HG02623 (cell line): ENCODE measurements at regions not wholly inside any gene's neighbourhood (a gene's known extent, or its start where the extent isn't known, plus 50 kb on each side); places are given as distances from the start of the nearest gene placed in this dataset.

Source experiments
- ATAC-seq: cut with Tn5 transposase; IDR thresholded peaks from one replicate; pipeline ENCODE4 v1.9.1; 2021; ENCODE audit warnings: moderate library complexity; ENCODE audit not compliant: unreplicated experiment

DNA sequence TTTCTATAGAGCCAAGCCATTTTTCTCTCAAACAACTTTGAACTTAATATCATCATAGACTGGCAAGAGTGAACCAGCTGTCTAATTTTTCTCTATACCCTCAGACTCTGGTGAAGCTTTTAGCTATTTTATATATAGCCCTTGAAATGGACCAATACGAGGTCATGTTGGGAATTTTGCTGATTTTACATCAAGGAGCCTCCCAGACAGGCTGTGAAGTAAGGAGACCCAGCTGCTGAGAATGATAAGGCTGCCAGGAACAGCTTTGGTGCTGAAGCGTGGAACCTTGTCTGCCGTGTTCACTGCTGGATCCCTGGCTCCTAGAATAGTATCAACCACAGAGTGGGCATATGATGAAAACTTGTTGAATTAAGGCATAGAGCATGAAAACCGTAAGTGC is 326.2 kb upstream of the NAV3 start:
- no peak for ATAC-seq

DNA sequence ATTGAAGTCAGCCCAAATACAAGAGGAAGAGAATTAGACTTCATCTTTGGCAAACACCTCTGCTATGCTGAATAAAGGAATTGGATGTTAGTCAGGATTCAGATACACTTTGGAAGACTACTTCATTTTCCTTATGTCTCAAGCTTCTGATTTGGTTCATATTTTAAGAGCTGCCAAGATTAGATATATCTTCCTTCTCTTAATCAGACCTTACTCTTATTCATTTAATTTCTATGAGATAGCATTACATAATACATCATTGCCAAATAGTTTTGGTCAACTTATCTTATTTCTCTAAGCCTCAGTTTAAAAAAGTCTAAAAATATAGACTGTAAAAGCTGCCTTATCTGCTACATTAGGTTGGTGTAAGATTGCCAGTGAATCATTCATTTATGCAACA is 330.6 kb upstream of the NAV3 start:
- no peak for ATAC-seq

DNA sequence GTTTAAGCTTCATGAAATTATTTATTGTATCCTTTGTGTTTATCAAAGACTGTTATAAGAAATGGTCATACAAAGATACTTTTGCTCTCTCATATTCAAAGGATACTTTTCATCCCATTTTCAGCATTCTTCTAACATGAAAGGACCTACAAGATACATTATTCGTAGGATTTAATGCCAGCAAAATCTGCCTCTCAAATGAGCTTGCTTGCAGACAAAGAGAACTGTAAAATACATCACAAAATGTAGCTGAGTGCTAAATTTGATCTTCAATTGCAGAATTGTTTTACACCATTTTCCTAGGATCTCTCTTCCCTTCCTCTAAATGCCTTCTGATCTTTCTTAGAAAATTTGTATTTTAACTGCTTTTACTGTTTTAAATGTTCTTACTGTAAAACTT is 333.0 kb upstream of the NAV3 start:
- no peak for ATAC-seq

DNA sequence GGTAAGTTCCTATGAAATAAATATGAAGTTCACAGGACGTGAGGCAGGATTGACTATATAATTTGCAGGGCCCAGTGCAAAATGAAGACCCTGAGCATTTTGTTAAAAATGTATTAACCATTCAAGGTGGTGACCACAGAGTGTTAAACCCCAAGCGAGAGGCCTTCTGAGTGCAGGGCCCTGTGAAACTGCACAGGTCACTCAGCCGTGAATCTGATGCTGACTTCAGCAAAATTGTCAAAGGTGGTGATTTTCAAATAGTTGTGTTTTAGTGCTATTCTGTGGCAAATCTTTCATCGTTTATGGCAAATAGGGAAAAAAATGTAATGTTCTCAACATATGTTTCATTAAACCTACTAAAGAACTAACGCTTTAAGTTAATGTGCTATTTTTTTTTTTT is 334.0 kb upstream of the NAV3 start:
- no peak for ATAC-seq

DNA sequence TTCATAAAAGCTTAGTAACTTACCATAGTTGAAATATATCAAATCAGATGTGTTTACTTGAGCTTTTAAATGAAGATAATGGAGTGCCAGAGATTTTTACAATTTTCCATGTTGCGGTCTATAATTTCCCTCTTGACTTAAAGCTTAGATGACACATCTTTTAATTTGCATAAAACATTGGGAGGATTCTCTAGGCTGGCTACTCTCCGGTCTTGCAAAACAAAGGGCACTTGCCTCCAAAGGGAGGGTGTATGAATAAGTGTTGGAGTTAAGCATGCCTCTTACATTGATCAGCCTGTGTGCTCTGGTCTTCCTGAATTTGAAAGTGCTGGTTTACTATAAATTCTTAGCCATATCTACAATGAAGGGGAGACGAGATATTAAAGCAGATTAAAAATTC is 336.4 kb upstream of the NAV3 start:
- no peak for ATAC-seq

DNA sequence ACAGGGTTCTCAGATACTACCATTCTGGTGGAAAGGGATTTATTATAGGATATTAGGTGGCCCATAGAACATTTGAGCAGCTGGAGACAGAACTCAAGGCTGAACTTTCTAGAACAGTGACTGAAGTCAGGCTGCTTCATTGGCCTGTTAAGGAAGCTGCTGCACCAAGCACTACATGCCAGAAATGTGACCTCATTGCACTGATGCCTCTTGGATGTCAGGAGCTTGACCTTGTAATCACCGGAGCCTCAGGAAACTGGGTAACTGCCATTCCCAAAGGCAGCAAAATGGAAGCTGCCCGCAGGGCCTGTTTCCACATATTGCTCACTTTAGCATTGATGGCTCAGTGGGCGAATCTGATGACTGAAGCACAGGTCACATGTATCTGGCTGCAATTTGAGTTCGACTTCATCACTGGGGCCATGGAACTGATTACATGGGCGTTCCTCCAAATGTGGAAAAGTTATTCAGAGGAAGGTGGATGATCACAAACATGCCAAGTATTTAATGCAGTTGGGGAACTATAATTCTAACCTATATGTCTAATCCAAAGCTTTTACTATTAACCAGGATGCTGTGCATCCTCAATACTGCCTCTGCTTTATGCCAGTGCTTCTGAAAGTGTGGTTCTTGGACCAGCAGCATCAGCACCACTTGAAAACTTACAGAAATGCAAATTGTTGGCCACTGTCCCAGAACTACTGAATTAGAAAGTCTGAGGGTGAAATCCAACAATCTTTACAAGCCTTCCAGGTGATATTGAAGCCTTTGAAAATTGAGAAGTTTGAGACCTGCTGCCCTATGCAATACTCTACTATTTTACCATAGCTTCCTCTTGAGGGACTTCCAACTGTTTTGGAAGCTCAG is 337.2 kb upstream of the NAV3 start:
- no peak for ATAC-seq

DNA sequence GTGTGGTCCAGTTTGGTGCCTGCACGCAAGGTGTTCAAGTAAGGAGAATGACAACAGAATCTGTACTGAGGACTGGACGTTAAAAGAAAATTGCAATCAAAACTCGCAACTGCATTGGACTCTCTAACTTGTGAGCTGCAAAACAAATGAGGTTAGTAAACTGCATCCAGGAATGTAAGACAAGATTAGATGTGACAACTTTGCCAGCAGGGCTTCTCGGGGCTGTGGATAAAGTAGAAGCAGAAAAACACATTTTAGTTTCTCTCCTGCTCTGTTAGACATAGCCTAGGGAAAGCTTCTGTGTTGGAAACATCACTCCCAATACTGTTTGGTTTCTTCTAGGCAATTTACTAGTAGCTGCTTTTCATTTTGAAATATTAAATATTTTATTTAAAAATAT is 338.2 kb upstream of the NAV3 start:
- ATAC-seq = no peak

DNA sequence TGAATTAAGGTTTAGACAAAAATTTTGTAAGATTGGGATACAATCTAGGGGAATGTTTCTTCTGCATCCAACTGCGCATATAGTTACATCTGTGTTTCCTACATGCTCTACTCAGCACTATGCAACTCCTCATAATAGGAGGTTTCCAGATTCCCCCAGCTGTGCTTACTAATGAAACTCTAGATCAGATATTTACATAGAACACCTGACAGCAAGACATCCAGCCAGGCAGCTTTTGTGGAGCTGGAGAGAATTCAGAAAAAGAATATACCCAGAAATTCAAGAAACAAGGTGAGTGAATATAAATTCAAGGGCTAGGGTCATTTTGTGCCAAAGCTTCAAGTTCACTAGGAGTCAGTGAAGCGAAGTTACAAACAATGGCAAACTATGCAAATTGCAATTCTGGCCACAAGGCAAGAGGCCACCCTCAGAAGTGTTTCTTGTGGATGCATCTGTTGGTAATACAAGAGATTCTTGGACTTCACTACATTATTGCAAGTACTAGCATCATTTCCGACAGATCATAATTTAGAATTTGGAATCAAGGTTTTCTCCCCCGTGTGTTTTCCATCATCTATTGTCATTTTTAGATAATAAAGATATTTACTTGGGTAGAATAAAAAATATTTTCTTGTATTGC is 341.2 kb upstream of the NAV3 start:
- ATAC-seq = no peak

DNA sequence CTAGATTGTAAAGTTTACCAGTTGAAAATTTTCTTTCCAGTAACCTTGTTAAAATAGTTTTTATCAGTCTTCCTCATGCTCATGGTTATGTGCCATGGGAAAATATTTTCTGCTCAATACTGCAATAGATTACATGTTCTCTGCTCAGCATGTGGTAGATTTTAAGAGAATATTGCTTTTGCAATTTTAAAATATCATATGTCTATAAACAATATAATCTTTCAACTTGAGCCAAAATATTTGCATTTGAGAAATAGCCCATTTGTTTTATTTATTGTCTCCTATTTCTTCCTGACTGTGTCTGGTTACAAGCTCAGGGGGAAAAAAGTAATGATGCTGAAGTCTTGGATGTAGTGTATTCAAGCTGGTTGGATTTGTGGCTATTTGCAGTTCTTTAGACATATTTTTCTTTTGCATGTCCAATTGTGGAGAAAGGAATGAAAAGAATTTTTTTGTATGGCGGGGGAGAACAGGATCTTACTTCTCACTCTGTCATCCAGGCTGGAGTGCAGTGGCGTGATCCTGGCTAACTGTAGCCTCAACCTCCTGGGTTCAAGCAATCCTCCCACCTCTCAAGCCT is 342.6 kb upstream of the NAV3 start:
- ATAC-seq = no peak

DNA sequence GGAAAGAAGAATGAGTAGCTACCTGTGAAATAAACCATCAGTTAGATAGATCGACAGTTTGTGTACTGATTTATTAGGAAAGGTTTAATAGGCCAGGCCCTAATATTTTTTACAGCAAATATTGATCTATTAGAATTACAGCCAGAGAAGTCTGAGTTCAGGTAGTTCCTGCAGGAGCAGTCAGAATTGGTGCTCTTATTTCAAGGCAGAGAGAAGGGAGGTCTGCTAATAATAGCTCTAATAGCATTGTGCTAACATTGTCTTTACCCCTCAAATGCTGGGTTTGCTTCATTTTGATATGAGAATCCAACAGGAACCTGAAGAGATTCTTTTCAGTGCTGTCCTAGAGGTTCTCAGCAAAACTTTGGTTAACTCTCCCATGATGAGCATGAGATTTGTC is 343.8 kb upstream of the NAV3 start:
- ATAC-seq = no peak

DNA sequence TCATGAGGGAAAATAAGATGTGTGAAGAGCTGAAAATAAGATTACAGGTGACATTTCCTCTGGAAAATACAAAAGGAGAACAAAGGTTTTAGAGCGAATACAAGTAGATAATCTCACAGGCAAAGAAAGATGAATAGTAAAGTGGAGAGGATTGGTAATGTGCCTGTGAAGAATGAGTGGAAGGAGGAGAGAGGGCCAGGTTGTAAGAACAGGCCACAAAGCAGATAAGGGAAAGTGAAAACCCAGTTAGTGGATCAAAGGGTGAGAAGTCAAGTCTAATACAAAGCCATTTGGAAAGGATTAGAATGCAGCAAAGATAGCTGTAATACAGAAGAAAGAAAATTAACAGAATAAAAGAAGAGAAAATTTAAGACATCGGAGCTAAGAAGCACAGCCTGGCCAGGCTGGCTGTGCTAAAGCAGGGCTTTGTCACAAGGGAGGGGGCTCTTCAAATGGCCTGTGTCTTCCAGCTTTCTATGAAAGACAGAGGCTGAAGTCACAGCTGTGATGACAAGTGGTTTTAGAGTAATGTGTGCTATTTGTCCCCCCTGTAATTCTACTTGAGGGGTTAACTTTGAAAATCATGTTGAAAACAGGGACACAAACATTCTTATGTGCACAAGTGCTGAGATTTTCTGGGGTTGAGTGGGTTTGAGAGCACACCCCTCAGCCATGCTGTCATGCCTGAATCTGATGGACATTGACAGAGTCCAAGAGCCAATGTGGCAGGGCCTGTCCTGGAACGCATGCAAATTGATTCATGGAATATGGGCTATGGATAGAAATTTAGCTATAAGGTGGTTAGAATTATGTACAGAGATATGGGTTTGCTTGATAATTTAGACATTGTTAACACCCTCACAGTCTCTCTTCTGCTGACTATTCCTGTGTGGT is 344.5 kb upstream of the NAV3 start:
- ATAC-seq = no peak

DNA sequence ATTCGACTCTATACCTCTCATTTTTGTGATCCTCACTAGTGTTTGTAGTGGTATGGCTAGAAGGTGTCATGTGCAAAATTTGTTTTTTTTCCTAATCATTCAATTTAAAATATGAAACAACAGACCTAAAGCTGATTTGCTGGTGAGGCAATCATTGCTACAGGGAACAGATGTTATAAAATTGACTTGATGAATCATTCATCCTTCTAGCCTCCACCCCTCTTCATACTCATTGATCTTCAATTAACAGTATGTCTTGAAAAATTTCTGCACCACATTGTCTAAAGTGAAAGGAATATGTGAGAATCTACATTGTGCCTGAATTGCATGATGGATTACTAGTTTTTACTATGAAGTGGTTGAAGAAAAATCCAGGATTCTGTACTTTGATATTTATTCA is 349.0 kb upstream of the NAV3 start:
- ATAC-seq = no peak

DNA sequence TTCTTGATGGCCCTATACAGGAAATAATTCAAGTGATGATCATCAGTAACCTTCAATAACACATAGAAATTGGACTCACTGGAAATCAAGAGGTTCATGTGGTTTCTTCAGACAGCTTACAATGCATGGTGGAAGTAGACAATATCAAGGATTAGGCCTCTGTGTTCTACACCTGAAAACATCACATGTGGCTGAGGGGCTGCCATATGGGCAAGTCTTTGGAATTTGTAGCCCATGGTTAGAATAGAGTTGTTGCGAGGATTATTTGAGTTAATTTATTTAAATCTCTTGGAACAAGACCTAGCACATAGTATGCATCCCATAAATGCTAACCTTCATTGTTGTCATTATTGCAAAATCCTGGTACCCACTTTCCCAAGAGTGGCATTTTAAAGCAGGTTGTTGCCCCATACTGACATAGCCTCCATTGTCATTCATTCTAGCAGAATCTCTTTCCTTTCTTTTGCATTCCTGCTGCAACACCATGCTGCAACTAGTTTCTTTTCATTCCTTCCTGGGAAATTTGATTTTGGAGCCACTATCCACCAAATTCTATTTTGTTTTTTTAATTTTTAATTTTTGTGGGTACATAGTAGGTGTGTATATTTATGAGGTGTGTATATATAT is 352.7 kb upstream of the NAV3 start:
- no peak for ATAC-seq

DNA sequence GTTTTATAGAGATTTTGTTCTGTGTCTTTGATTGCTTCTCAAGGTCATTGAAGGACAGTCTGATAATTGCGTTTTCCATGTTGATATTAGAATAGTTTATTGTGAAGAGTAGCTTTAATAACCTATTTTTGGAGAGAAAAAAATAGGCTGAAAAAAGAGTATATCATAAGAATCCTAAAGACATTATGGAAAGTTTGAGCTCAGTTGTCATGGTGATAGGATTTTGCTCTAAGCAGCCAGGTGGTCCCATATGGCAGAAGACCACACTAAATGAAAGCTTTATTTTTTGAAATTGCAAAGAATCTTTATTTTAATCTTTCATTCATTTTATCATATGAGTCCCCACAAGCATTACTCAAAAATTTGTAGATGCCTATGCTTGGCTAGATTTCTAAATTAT is 358.9 kb upstream of the NAV3 start:
- no peak for ATAC-seq

DNA sequence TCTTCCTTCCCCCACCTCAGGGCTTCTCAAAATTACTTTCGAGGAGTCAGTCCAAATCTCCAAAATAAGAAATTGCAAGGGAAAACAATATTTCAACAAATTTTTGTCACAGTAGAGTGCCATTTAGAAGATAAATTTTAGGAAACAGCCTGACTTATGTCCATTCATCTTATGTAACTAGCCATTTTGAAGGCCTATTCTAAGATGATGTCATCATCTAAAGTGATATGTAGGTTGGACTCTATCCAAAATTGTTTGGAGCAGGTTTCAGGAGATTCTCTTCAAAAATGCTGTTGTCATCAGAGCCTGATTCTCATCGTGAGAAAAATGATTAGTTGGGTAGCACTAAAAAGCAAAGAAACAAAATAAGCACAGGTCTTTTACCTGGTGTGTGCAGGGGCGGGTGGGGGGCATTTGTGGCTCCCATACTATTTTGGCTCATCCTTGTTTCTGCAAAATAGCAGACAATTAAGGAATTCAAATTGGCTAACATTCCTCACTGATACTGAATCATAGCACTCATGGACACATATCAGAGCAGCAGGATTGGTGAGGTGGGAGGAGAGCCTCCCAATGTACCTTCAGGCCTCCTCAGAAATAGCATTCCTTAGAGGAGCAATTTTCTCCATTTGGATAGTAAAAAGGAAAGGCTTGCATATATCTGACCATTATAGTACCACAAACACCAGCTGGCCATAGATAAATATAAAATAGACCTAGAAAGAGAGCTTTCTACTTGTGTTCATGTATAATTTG is 360.9 kb upstream of the NAV3 start:
- no peak for ATAC-seq

DNA sequence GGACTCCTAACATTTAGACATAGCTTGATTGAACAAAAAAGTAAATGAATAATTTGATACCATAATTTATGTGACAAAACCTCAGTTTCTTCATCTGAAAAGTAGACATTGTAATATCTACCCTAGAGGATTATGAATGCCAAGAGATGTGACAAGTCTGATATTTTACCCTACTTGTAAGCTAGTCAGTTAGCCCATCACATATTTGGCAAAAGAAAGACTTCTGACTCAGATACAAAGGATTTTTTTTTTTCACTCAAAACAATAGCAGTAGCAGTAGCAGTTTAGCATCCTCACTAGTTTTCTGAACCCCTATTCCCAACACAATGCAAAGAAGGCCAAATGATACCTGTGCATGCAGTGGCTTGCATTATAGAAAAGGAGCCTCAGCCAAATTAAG is 377.3 kb upstream of the E2F7 start:
- ATAC-seq = no peak

DNA sequence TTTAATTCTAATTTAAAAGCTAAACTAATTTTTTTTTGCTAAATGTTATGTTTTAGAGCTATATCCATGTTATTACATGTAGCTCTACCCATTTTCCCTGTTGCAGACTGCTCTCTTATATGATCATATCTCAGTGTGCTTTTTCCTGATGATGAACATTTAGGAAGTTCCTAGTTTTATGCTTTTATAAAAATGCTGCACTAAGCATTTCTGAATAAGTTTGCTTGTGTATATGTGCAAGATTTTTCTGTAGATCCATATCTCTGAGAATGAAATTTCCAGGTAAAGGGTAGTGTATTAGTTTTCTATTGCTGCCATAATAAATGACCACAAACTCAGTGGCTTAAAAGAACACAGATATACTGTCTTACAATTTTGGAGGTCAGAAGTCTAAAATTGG is 374.4 kb upstream of the E2F7 start:
- no peak for ATAC-seq

DNA sequence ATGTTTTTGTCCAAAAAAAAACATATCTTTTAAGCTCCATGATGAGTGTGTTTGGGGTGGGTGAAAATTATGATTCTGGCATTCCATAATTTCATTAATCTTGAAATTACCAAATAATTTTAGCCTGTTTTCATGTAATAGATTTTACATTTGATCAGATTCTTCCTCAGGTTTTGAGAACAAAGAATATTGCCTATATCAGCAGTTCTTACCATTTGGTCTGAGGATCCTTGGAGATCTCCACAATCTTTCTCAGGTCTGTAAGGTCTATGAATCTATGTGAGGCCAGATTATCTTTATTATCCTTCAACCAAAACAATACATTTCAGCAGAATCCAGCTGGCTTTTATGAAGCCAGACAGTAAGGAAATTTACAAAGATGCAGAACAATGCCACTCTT is 373.3 kb upstream of the E2F7 start:
- no peak for ATAC-seq

DNA sequence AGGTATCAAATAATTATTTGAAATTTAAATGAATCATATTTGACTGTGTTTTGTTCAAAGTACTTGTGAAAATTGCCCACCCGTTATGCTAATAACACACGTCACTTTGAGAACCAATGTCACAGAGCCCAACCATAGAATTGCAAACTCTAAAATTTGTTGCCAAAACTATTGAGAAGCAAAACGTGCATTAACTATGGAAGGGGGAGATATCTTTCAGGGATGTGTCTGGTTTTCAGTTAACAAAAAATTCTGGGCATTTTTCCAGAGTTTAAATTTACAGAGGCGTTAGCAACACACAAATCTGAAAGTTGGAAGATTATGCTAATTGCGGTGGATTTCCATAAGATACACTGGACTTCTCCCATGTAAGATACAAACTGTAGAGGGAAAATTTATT is 371.8 kb upstream of the E2F7 start:
- ATAC-seq = no peak

DNA sequence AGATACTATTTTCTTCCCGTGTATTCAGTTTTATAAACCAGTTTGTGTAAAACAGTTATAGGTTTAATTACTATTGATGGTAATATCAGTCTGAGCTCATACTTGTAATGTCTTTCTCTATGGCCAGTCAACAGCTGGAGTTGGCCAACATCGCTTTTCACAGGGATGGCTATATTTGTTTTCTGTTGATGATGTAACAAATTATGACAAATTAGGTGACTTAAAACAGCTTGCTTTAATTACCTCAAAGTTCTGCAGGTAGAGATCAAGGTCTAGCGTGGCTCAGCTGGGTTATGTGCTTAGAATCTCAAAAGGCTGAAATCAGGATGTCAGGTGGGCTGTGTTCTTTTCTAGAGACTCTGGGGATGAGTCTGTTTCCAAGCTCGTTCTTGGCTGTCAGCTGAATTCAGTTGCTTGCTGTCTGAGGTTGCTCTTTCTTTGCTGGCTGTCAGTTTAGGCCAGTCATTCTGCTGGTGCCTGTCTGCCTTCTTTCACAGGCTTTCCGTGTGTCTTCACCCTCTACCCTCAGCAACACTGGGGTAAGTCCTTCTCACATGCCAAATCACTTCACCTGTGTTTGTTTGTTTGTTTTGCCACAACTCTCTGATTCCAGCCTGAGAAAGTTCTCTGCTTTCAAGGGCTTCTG is 370.2 kb upstream of the E2F7 start:
- no peak for ATAC-seq
